GM19035 (cell line): ENCODE measurements at regions not wholly inside any gene's neighbourhood (a gene's known extent, or its start where the extent isn't known, plus 50 kb on each side); places are given as distances from the start of the nearest gene placed in this dataset.
"Not testable (repeated sequence)": the region's sequence is repeated elsewhere in the genome, so short reads cannot be mapped to it uniquely, and the experiment has no call there.

Experiments
- ATAC-seq: cut with Tn5 transposase; IDR thresholded peaks from one replicate; pipeline ENCODE4 v1.9.1; 2021; ENCODE audit not compliant: unreplicated experiment

DNA sequence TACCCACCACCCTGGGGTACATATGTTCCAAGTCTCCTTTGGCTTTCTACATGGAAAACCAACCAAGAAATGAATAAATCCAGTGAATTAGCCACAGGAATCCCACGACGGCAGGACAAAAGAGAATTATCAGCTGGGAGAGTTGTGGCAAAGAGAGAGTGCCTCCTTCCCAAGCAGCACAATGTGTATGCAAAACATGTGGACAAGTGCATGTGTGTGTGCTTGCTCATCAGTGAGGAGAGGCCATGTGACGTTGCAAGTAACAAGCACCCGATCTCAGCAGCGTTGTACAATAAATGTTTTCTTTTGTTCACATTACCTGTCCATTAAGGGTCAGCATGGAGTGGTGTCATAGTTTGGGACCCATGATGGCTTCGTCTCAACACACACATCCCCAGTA lies 50.0 kb upstream of the EMX2 start:
- ATAC-seq = no peak

DNA sequence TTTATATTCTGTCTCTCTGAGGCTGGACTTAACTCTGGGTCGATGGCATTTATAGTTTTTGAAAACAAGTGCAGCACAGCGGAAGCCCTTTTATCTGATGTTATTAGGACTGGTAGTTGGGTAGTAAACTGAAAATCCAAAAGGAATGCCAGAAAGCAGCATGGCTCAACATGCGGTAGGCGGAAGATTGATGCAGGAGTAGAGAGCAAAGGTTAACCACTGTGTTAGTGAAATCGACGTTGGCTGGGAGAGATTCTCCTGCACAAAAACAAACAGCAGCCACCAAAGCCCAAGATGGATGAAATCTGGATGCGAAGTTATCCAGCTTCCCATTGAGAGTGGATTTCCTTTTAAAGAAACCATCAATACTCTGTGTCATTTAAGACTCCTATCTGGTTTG lies 54.5 kb upstream of the EMX2 start:
- ATAC-seq = no peak

DNA sequence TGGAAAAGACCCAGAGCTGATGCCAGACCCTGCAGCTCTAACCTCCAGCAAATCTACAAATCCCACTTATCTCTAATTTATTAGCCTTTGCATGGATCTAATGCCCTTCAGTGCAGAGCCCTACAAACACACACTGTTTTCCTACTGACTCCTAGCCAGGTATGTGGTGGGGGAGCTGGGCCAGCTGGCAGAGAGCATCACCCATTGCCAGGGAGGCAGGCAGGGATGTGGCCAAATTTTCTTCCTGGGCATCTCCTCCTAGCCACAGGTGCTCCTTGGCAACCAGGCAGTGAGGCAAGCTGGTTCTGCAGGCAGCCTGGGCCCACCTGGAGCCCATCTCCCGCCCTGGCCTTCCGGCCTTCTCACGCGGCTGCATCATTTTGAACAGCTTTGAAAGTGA lies 55.9 kb upstream of the EMX2 start:
- ATAC-seq = no peak

DNA sequence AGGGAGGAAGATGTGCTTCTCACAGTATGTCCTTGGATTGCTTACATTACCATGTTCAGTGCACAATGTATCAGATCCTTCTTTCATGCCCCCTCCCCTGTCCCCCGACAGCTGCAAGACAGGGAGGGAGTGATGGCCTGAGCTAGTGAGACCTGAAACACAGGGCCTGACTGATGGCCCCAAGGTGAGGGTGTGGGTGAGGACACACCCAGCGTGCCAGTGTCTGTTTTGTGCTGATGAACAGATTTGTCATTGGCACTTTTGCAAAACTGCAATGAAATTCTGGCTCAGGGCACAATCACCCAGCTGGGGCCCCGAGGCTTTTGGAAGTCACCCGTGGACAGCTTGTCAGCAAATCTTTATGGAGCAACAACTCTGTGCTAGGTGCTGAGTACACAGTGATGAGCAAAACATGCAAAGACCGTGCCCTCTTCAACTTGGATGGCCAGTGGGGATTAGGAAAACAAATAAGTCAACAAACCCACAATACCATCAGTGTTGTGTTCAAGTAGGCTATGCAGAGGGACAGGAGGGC lies 59.4 kb upstream of the EMX2 start:
- ATAC-seq = no peak

DNA sequence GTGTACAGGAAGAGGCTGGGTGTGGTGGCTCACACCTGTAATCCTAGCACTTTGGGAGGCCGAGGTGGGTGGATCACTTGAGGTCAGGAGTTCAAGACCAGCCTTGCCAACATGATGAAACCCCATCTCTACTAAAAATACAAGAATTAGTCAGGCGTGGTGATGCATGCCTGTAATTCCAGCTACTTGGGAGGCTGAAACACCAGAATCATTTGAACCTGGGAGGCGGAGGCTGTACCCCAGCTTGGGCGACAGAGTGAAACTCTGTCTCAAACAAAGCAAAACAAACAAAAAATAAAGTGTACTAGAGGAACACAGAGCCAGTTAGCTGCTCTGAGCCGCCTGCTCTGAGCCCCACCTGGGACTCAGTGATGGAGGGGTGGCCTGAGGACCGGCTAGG lies 61.5 kb upstream of the EMX2 start:
- ATAC-seq = not testable (repeated sequence)

DNA sequence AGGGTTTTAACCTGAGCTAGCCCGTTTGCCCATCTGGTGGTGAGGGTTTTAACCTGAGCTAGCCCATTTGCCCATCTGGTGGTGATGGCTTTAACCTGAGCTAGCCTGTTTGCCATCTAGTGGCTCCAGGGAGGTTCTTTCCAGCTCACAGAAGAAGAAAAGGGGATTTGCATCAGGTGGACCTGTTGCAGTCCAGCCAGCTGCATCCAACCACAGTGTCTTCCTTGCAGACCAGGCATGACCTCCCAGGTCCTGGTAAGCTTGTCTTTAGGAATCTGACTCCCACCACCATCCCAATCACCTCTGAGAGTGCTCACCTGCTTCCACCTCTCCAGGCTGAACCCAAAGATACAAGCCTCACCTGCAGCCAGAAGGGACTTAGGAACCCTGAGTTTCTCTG lies 62.4 kb upstream of the EMX2 start:
- no peak for ATAC-seq

DNA sequence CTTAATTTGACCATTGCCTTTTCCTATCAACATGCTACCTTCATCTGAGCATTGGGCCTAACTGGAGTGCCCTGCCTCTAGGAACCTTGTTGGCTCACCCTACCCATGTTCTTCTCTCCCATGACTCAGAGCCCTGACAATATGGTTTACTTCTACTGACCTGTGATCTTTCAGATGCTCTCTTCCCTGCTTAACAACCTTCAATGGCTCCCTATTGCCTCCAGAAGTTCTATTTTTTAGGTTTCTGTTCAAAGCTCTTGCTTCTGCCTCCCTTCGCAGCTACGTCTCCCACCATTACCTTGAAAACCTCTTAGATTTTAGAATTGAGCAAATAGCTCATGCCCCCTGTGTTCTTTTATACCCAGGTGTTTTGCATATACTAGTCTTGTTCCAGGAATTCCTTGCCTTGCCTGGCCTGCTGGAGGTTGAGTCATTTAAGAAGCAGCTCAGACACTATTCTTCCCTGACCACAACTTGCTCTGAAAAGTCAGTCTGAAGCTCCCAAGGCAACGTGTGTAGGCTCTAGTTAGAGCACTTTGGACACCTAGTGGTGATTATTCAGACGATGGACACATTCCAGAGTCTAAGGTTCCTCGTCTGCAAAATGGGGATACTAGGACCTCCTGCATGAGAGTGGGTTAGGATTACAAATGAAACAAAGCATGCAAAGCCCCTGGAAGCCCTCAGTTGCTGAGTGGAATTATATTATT lies 64.4 kb upstream of the EMX2 start:
- no peak for ATAC-seq

DNA sequence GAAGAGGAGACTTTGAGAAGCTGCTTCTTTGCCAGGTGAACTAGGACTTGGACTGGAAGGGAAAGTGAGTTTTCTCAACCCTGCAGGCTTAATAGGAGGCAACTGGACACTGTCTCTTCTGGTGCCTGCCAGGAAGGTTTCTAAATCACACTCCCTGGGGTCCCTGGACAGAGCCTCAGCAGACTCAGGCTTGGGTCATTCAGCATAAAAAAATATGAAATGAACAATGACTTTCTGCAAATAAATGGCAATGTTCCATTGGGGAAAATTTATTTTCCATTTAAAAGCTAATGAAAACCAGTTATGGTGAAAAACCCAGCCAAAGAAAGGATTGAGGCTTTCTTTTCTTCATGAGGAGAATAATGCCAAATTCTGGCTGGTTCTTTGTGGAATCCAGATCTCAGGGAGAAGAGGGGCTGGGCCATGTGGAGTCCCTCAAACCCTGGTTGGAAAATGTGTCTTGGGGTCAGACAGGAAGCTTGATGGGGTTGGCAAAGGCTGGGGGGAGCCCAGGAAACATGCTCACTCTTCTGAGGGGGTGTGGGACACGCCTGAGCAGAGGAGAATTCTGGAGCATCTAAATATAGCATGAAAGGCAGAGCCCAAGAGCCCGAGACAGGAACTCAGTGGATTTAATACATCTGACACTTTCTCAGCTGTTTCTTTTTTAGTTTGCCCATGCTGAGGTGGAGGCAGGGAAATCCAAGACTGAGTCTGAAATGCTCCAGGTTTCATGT lies 65.2 kb upstream of the EMX2 start:
- ATAC-seq = no peak

DNA sequence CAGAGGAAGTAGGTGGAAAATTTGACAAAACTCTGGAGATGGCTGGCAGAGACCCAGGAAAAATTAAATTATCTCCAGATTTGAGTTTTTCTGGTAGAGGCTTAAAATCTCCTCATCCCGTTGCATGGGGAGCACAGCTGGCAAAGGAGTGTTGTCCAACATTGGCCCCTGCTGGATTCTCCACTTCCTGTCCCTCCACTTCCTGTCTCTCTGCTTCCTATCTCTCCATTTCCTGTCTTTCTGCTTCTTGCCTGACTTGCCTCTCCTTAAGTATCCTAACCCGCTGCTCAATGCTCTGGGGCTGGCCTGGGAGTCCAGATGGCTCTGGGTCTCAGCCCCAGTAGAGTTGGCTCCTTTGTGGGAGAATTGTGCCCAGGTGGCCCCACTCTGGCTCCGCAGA lies 65.8 kb upstream of the EMX2 start:
- ATAC-seq = no peak

DNA sequence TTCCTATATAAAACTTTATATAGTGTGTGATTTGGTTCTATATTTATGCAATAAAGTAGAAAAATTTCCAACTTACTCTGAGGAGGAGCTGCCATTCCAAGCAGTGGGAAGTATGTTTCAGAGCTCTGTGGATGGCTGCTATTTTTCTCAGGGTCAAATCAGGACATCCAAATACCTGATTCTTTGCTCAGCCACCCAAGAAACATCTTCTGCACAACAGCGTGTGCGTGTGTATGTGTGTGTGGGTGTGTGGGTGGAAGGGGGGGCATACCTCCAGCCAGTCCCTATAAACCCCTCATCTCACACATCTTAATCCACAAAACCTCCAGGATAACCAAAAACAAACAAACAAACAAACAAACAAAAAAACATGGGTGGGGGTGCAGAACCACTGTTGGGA lies 66.3 kb upstream of the EMX2 start:
- ATAC-seq = no peak

DNA sequence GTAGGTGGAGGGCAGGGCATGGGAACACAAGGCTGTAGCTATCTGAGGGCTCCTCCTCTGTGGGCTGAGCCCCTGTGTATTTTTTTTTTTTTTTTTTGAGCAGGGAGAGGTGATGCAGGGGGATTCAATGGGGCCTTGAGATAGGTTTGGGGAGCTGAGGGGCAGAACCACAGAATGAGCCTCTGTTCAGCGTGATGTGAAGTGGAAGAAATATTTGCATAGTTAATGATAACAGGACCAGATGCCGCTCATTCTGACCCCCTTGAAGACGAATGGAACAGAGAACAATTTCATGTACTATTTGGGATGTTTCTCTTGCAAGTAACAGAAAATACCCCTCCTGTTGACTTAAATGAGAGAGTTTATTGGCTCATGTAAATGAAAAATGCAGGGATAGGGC lies 69.7 kb upstream of the EMX2 start:
- ATAC-seq = no peak

DNA sequence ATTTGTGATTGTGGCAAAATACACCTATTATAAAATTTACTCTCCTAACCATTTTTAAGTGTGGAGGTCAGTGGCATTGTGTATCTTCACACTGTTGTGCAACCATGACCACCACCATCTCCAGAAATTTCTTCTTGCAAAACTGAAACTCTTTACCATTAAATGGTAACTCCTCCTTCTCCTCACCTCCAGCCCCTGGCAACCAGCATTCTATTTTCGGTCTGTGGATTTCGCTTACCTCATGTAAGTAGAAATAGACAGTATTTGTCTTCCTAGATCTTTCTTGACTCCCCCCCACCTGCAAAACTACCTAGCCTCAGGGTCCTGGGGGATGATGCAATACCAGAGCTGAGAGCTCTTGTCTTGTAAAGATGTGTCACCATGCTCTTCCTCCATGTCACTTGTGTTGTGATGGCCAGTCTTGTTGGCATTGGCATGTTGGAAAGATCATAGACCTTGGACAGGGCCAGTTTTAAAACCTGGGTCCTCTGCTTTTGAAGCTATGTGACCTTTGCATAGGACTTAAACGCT lies 71.1 kb upstream of the EMX2 start:
- no peak for ATAC-seq

DNA sequence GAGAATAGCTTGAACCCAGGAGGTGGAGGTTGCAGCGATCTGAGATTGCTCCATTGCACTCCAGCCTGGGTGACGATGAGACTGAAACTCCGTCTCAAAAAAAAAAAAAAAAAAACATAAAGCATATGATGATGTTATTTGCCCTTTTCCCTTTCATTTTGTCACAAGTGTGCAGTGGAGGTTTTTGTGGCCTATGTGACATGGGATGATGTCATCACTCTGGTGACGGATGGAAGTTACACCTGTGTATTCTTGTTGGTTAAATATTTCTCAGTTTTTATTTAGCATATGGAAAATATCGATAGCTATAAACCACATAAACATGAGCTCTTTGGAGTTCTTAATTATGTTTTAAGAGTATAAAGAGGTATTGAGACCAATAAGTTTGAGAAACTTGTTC lies 71.8 kb upstream of the EMX2 start:
- no peak for ATAC-seq

DNA sequence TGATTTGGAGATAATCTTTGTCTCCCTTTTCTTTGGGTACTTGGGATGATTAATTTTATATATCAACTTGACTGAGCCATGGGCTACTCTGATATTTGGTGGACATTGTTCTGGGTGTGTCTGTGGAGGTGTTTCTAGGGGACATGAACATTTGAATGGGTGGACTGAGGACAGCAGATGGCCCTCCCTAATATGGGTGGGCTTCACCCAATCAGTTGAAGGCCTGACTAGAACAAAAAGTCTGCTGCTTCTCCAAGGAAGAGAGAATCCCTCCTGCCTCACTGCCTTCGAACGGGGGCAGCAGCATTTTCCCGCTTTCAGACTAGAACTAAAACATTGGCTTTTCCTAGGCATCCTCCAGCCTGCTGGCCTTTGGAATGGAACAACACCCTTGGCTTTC lies 73.9 kb upstream of the EMX2 start:
- ATAC-seq = no peak

DNA sequence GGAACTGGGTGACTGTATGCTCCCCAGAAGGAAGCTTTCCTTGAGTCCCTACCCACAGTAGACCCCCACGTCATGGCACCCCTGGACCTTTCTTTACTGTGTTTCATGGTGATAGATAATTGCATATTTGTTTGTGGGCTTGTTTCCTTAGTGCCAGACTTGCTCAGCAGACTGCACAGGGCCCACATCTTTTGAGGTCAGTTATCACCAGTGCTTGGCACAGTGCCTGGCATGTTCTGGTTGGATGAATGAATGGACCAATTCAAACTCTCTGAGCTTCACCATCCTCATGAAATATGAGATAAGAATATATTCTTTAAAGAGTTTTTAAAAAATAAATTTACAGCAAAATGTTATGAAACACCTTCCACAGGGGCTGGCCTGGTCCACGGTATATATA lies 78.4 kb upstream of the EMX2 start:
- no peak for ATAC-seq

DNA sequence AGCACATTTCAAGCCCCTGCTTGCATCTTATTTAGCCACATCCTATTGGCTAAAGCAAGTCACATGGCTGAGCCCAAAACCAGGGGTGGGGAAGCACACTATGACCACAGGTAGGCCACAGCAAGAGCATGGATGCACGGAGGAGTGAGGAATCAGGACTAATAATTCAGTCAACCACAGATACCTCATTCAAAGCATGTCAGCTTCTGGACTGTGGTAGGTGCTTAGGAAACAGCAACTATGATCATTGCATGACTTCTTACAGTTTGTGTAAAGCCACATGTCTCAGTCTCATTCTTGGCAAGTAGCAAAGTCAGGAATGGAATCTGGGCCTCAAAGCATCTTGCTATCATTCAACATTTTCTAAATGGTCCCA lies 79.0 kb upstream of the EMX2 start:
- ATAC-seq = no peak

DNA sequence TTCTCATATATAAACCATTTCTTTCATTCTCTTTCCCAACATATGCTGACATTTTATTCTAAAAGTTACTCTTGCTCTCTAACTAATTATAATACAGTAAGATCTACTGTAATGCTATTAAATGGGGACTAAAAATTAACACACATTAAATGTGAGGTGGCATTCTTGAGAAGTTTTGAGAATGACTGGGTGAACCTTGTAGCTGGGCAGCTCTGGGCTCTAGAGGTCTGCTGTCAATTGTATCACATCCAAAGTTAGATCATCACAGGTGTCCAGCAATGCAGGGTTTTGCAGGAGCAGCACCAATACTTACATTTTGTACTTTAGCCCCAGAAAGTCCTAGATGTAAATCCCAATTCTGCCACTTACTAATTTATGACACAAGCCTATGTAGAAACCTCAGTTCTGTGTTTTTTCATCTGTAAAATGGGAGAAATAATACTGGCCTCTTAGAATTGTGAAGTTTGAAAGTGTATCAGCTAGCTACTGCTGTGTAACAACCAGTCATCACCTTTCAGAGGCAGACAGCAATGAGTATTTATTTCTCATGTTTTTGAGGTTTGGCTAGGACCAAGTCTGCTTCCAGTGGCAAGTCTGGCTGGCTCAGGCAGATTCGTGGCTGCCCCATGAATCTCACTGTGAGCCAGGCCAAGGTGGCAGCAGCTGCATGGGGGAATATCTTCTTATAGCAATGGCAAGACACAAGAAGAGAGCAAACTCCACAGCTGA lies 79.6 kb upstream of the EMX2 start:
- ATAC-seq = no peak

DNA sequence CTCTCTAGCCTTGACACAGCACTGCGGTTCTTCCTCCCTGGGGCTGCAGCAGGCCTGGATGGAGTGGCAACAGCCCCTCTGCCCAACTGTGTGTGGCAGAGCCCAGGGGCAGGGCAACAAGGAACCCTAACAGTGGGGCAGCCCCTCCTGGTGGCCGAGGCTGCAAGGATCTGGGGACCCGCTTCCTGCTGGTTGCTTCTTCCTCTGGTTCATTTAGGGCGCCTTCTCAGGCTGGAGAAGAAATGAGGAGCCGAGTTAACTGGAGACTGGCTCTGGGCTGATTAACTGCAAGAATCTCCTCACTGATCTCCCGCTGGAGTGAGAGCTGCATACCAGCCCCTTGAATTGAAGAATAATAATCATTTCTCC lies 80.1 kb upstream of the EMX2 start:
- ATAC-seq = no peak

DNA sequence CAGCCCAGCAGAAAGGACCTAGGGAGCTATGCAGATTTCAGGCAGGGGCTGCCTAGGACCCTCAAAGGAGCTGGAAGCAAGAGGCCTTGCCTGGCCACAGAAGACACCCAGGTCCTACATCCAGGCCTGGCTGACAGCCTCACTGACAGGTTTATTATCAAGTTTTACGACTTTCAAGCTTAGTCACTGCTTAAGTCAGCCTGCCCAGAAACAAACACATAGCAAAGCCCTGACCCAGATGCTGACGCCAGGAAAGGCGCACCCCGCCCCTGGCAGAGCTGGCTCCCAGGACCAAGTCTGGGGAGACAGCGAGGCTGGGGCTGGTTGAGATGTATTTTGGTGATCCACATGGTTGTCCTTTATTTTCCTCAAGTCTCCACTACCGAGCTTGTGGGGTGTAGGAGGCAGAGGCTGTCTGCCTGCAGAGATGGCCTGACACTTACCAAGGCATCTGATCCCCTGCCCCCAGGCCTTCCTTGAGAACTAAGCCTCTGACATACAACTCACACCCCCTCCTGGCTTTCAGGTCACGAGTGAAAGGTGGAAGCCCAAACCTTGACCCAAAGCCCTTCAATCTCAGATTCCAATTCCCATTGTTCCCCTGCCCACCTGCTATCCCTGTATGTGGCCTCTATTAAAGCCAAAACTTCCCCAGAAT lies 80.7 kb upstream of the EMX2 start:
- no peak for ATAC-seq

DNA sequence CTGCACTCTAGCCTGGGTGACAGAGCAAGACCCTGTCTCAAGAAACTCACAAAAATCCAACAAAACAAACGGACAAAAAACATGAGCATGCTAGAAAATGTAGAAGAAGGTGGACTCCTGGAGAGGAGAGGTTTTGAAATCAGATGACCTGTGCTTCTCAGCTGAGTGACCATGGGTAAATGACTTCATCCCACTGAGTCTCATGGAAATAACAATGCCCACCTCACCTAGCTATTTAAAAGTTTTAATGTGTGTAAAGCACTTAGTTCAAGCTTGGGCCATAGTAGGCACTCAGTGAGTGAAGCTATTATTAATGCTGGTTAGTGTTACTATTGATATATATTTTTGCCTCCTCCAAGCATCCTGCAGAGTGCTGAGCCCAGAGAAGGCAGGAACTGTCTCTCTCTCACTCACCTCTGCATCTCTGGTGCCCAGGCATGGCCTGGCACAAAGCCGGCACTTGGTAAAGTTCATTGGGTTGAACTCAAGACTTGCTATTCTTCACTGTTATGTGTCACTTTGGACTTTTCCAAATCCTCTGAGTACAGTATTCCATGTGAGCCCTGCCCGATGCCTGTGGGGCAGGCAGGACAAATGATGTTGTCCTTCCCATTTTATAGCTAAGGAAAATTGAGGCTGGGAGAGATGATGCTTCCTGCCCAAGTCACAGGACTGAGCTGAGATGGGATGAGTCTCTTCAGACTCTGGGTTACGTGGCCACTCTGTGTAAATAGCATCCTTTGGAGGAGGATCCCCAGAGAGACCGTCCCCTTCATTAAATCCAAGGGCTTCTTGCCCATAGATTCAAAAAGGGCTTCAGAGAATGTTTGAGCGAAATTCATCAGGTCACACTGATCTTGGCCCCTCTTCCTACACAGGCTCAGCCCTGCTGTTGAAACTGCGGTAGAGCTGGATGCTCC lies 81.4 kb upstream of the EMX2 start:
- no peak for ATAC-seq
